H1 (cell line): ENCODE measurements at regions not wholly inside any gene's neighbourhood (a gene's known extent, or its start where the extent isn't known, plus 50 kb on each side); places are given as distances from the start of the nearest gene placed in this dataset.

Experiments
- CTCF ChIA-PET: fragments of 300-600 bp; sonication (Branson Sonifier 250); formaldehyde crosslinking; loops from one replicate; lab custom pipeline; 2021; ENCODE audit not compliant: partially characterized antibody; lab: Charles Lee
- POLR2A ChIA-PET: fragments of 300-600 bp; sonication (Branson Sonifier 250); formaldehyde crosslinking; loops from one replicate; lab custom pipeline; 2021; ENCODE audit warnings: inconsistent platforms; ENCODE audit not compliant: partially characterized antibody; lab: Charles Lee
- DNase-seq, 2 experiments: peaks; one replicate each; pipeline versions ENCODE4 v3.0.0 to v3.0.0-alpha.2; 2010 to 2022; ENCODE audit warnings: low spot score in 2 of 2, low read depth in 1 of 2, mixed read lengths in 1 of 2
- FAIRE-seq: peaks from 2 replicates; lab custom pipeline; 2011; peaks lifted over from hg19 to GRCh38; lab: Jason Lieb, UNC
- H2AFZ ChIP-seq: 2 replicates; pipeline ENCODE4 v1.8.1; 2012; ENCODE audit warnings: low read length, inconsistent platforms
- H2AK5ac ChIP-seq: 2 replicates; pipeline ENCODE4 v1.6.1; 2013; ENCODE audit warnings: low read depth, low read length
- H2BK120ac ChIP-seq: replicated peaks from 2 replicates; pipeline ENCODE3; 2013; ENCODE audit warnings: low read depth, low read length, inconsistent platforms
- H2BK12ac ChIP-seq: 2 replicates; pipeline ENCODE4 v1.6.1; 2013; ENCODE audit warnings: low read depth, low read length
- H2BK15ac ChIP-seq: 2 replicates; pipeline ENCODE4 v1.6.1; 2013; ENCODE audit warnings: low read length
- H2BK20ac ChIP-seq: 2 replicates; pipeline ENCODE4 v1.6.1; 2013; ENCODE audit warnings: low read length
- H2BK5ac ChIP-seq: 2 replicates; pipeline ENCODE4 v1.6.1; 2013; ENCODE audit warnings: low read depth, low read length
- H3K14ac ChIP-seq: 2 replicates; pipeline ENCODE4 v1.6.1; 2013; ENCODE audit warnings: inconsistent platforms; ENCODE audit not compliant: insufficient read length
- H3K18ac ChIP-seq: 2 replicates; pipeline ENCODE4 v1.6.1; 2013; ENCODE audit warnings: low read length; ENCODE audit errors: extremely low read depth
- H3K23ac ChIP-seq: 2 replicates; pipeline ENCODE4 v1.6.1; 2013; ENCODE audit warnings: inconsistent platforms; ENCODE audit not compliant: insufficient read length
- H3K23me2 ChIP-seq: 2 replicates; pipeline ENCODE4 v1.6.1; 2013; ENCODE audit warnings: low read depth, low read length
- H3K27ac ChIP-seq: 2 replicates; pipeline ENCODE4 v1.6.1; 2011; ENCODE audit warnings: low read depth, low read length, inconsistent platforms
- H3K27me3 ChIP-seq, 4 experiments: replicated peaks in 1 of 4; 1 replicate in 1 of 4; 2 replicates in 3 of 4; pipeline versions ENCODE4 v1.6.1 to v1.8.1; 2011 to 2013; ENCODE audit warnings: low read length in 3 of 4, mild to moderate bottlenecking in 3 of 4, inconsistent platforms in 2 of 4, mixed read lengths in 2 of 4, moderate library complexity in 1 of 4; ENCODE audit not compliant: control insufficient read depth in 3 of 4, insufficient read depth in 3 of 4; ENCODE audit errors: extremely low read depth in 1 of 4
- H3K36me3 ChIP-seq, 4 experiments: 2 replicates each; pipeline versions ENCODE4 v1.6.1 to v1.8.1; 2011 to 2013; ENCODE audit warnings: mild to moderate bottlenecking in 4 of 4, low read length in 3 of 4, moderate library complexity in 2 of 4, control low read depth in 1 of 4, inconsistent platforms in 1 of 4; ENCODE audit not compliant: insufficient read depth in 4 of 4, control insufficient read depth in 2 of 4
- H3K4ac ChIP-seq: replicated peaks from 2 replicates; pipeline ENCODE3; 2013; ENCODE audit warnings: low read length, low read depth, mixed read lengths, inconsistent platforms; ENCODE audit not compliant: insufficient read length
- H3K4me1 ChIP-seq, 4 experiments: replicated peaks in 1 of 4; 1 replicate in 1 of 4; 2 replicates in 3 of 4; pipeline versions ENCODE4 v1.6.1 to v1.8.1; 2011 to 2013; ENCODE audit warnings: low read length in 3 of 4, inconsistent platforms in 2 of 4, mixed read lengths in 1 of 4; ENCODE audit not compliant: insufficient read depth in 4 of 4, control insufficient read depth in 3 of 4
- H3K4me2 ChIP-seq, 2 experiments: 2 replicates each; pipeline versions ENCODE4 v1.6.1 to v1.8.1; 2011 to 2013; ENCODE audit warnings: low read depth in 2 of 2, low read length in 2 of 2, control low read depth in 1 of 2, inconsistent platforms in 1 of 2, mild to moderate bottlenecking in 1 of 2; ENCODE audit not compliant: insufficient read depth in 1 of 2
- H3K4me3 ChIP-seq, 4 experiments: fragments of 200-600, 300-600 bp in 1 of 4; sonication (generic), shearing (Covaris generic), sonication (Bioruptor Twin) in 1 of 4; 2 replicates each; pipeline versions ENCODE4 v1.5.1 to v1.8.1; 2011 to 2016; ENCODE audit warnings: low read length in 4 of 4, low read depth in 3 of 4, control low read depth in 2 of 4, inconsistent platforms in 2 of 4, mild to moderate bottlenecking in 2 of 4, mixed read lengths in 1 of 4, moderate library complexity in 1 of 4; ENCODE audit not compliant: insufficient read depth in 2 of 4; ENCODE audit errors: extremely low read depth in 1 of 4
- H3K56ac ChIP-seq: replicated peaks from 2 replicates; pipeline ENCODE3; 2013; ENCODE audit warnings: low read depth, mild to moderate bottlenecking, mixed read lengths, low read length, inconsistent platforms; ENCODE audit not compliant: insufficient read length
- H3K79me1 ChIP-seq: 2 replicates; pipeline ENCODE4 v1.6.1; 2013; ENCODE audit warnings: low read depth, low read length, control low read depth
- H3K79me2 ChIP-seq, 2 experiments: 2 replicates each; pipeline versions ENCODE4 v1.6.1 to v1.8.1; 2012 to 2013; ENCODE audit warnings: low read length in 2 of 2, mild to moderate bottlenecking in 2 of 2, inconsistent platforms in 1 of 2; ENCODE audit not compliant: insufficient read depth in 2 of 2, control insufficient read depth in 1 of 2
- H3K9ac ChIP-seq, 4 experiments: replicated peaks in 1 of 4; 1 replicate in 1 of 4; 2 replicates in 3 of 4; pipeline versions ENCODE4 v1.6.1 to v1.8.1; 2011 to 2013; ENCODE audit warnings: low read depth in 3 of 4, low read length in 3 of 4, control low read depth in 2 of 4, mild to moderate bottlenecking in 2 of 4, moderate library complexity in 2 of 4, inconsistent platforms in 1 of 4; ENCODE audit errors: extremely low read depth in 1 of 4
- H3K9me3 ChIP-seq, 2 experiments: 2 replicates each; pipeline versions ENCODE4 v1.6.1 to v1.8.1; 2012 to 2013; ENCODE audit warnings: mild to moderate bottlenecking in 2 of 2, moderate library complexity in 2 of 2, control low read depth in 1 of 2, inconsistent platforms in 1 of 2, low read depth in 1 of 2, low read length in 1 of 2, mixed read lengths in 1 of 2; ENCODE audit not compliant: insufficient read depth in 2 of 2
- H4K20me1 ChIP-seq, 2 experiments: replicated peaks in 1 of 2; 2 replicates each; pipeline versions ENCODE3 to v1.8.1; 2011 to 2013; ENCODE audit warnings: inconsistent platforms in 2 of 2, low read length in 2 of 2, mild to moderate bottlenecking in 1 of 2; ENCODE audit not compliant: insufficient read depth in 2 of 2, control insufficient read depth in 1 of 2
- H4K5ac ChIP-seq: 2 replicates; pipeline ENCODE4 v1.6.1; 2013; ENCODE audit warnings: low read length, low read depth, mixed read lengths, inconsistent platforms; ENCODE audit not compliant: insufficient read length
- H4K8ac ChIP-seq: 2 replicates; pipeline ENCODE4 v1.8.0; 2013; ENCODE audit warnings: mild to moderate bottlenecking, moderate library complexity, low read length, inconsistent platforms; ENCODE audit not compliant: insufficient read depth; ENCODE audit errors: extremely low read depth
- H4K91ac ChIP-seq: replicated peaks from 2 replicates; pipeline ENCODE3; 2013; ENCODE audit warnings: low read length, mixed read lengths, inconsistent platforms; ENCODE audit not compliant: insufficient read length
- CBX8 ChIP-seq: fragments of 300-800, 300-1000 bp; sonication (generic); IDR thresholded peaks from 2 replicates; pipeline ENCODE4 v1.7.1; 2016; ENCODE audit warnings: low read depth, low read length, borderline replicate concordance
- EP300 ChIP-seq, 2 experiments: IDR thresholded peaks; 1 replicate in 1 of 2; 2 replicates in 1 of 2; pipeline ENCODE4 v1.6.1; 2011 to 2012; ENCODE audit warnings: low read depth in 2 of 2, low read length in 2 of 2, mild to moderate bottlenecking in 2 of 2, borderline replicate concordance in 1 of 2, inconsistent platforms in 1 of 2, moderate library complexity in 1 of 2
- FOSL1 ChIP-seq: IDR thresholded peaks from 2 replicates; pipeline ENCODE4 v1.6.1; 2011; ENCODE audit warnings: mild to moderate bottlenecking, low read depth, low read length, moderate library complexity; ENCODE audit not compliant: insufficient read depth
- GTF2F1 ChIP-seq: IDR thresholded peaks from 2 replicates; pipeline ENCODE4 v1.6.1; 2012; ENCODE audit warnings: low read depth, low read length, improper control_type of control experiment, borderline replicate concordance
- HDAC6 ChIP-seq: IDR thresholded peaks from one replicate; pipeline ENCODE4 v1.7.1; 2012; ENCODE audit warnings: low read depth, mild to moderate bottlenecking, inconsistent platforms, low read length, moderate library complexity
- KDM1A ChIP-seq: fragments of 200-600, 300-600 bp; sonication (generic); IDR thresholded peaks from 2 replicates; pipeline ENCODE4 v1.7.1; 2016; ENCODE audit warnings: mild to moderate bottlenecking, low read length, borderline replicate concordance
- RFX5 ChIP-seq: IDR thresholded peaks from 2 replicates; pipeline ENCODE4 v1.6.1; 2011; ENCODE audit warnings: low read depth, low read length, improper control_type of control experiment, borderline replicate concordance
- RXRA ChIP-seq: IDR thresholded peaks from 2 replicates; pipeline ENCODE4 v1.6.1; 2011; ENCODE audit warnings: low read depth, mild to moderate bottlenecking, low read length, moderate library complexity; ENCODE audit not compliant: insufficient read depth
- SAP30 ChIP-seq: fragments of 300-600 bp; sonication (generic); IDR thresholded peaks from 2 replicates; pipeline ENCODE4 v1.7.1; 2012; ENCODE audit warnings: low read length, moderate library complexity, mild to moderate bottlenecking, inconsistent platforms; ENCODE audit not compliant: insufficient read depth, insufficient replicate concordance
- TCF12 ChIP-seq: IDR thresholded peaks from 2 replicates; pipeline ENCODE4 v1.6.1; 2011; ENCODE audit warnings: low read depth, mild to moderate bottlenecking, low read length
- WGBS, 2 experiments: shearing (Covaris generic) in 1 of 2; methylation state at CpG; one replicate each; pipeline versions ENCODE4 v1.1.6 to v1.1.7; 2013 to 2015; ENCODE audit warnings: low lambda C conversion rate in 2 of 2, mixed read lengths in 2 of 2, inconsistent platforms in 1 of 2, low coverage in 1 of 2, missing lambda C conversion rate in 1 of 2; ENCODE audit not compliant: insufficient replicate concordance in 2 of 2, insufficient coverage in 1 of 2, insufficient read length in 1 of 2; ENCODE audit errors: extremely low coverage in 1 of 2, missing lambda C conversion rate in 1 of 2; 5-methylcytosine and 5-hydroxymethylcytosine counted together
- TF ChIP-seq, protein P1 (sequence below): IDR thresholded peaks from 2 replicates; pipeline ENCODE4 v1.6.1; 2012; ENCODE audit warnings: inconsistent platforms
- TF ChIP-seq, protein P2 (sequence below): IDR thresholded peaks from 2 replicates; pipeline ENCODE4 v1.6.1; 2011; ENCODE audit warnings: low read depth, mild to moderate bottlenecking, low read length; ENCODE audit not compliant: insufficient read depth

DNA sequence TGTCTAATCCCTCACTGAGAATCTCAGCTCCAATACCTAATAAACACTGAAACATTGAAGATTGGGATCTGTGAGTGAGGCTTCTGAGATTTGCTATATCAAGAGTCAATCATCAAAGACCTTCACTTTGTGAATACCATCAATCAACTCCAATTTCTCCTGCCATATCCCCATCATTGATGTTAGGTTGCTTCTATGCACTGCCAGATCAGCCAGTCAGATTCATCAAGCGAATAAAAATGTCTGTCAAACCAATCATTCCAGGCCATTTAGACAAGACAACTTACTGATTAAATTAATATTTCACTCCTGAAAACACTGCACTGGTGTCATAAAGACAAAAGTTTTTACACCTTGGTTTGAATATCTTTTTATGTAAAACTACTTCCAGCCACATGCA is 1295.5 kb upstream of the LRRTM1 start:
- H3K4ac ChIP-seq, result no peak overlapping the region
- no peak overlapping the region for H3K18ac ChIP-seq
- ChIA-PET CTCF (no interaction called here), POLR2A (no interaction called here)
- TF ChIP-seq SAP30, result no peak
- no peak for TF ChIP-seq CBX8
- TF ChIP-seq, protein P1, sequence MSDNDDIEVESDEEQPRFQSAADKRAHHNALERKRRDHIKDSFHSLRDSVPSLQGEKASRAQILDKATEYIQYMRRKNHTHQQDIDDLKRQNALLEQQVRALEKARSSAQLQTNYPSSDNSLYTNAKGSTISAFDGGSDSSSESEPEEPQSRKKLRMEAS, result no peak
- no peak for TF ChIP-seq GTF2F1
- no peak for TF ChIP-seq TCF12
- no peak for TF ChIP-seq FOSL1
- TF ChIP-seq RFX5, result no peak
- no peak for TF ChIP-seq HDAC6
- no peak for TF ChIP-seq KDM1A
- no peak for TF ChIP-seq EP300 (IDR thresholded peaks at IDR 0.05; ENCODE audit: borderline replicate concordance in 1 of 2, low read depth in 2 of 2, low read length in 2 of 2)
- TF ChIP-seq RXRA, result no peak
- TF ChIP-seq, protein P2, sequence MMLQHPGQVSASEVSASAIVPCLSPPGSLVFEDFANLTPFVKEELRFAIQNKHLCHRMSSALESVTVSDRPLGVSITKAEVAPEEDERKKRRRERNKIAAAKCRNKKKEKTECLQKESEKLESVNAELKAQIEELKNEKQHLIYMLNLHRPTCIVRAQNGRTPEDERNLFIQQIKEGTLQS, result no peak
- FAIRE-seq, result no peak
- no peaks in the 10 kb centered on the region for H3K9me3 ChIP-seq
- no peak overlapping the region for H2AFZ ChIP-seq
- H4K20me1 ChIP-seq, result no peaks in the 10 kb centered on the region
- H3K4me2 ChIP-seq, result no peak overlapping the region
- DNase-seq, result no peak
- H3K4me3 ChIP-seq, result no peak overlapping the region
- WGBS, 2 experiments, result 95% methylated on average over 1 of the region's 1 CpG; no CpG with 5 or more reads in 1 of the 2 experiments
- no peak overlapping the region for H4K91ac ChIP-seq
- H3K9ac ChIP-seq, result no peak overlapping the region
- H3K23ac ChIP-seq, result no peak overlapping the region
- H3K27me3 ChIP-seq, result no peaks in the 10 kb centered on the region
- no peaks in the 10 kb centered on the region for H3K79me2 ChIP-seq
- H3K4me1 ChIP-seq, result no peaks in the 10 kb centered on the region
- no peak overlapping the region for H4K5ac ChIP-seq
- H3K79me1 ChIP-seq, result no peaks in the 10 kb centered on the region
- no peak overlapping the region for H3K14ac ChIP-seq
- H3K27ac ChIP-seq, result no peak overlapping the region
- no peaks in the 10 kb centered on the region for H3K36me3 ChIP-seq
- no peaks in the 10 kb centered on the region for H3K23me2 ChIP-seq
- H2BK120ac ChIP-seq, result no peak overlapping the region
- no peak overlapping the region for H2BK15ac ChIP-seq
- H2BK12ac ChIP-seq, result no peak overlapping the region
- no peak overlapping the region for H3K56ac ChIP-seq
- no peak overlapping the region for H4K8ac ChIP-seq
- no peak overlapping the region for H2AK5ac ChIP-seq
- H2BK20ac ChIP-seq, result no peak overlapping the region
- no peak overlapping the region for H2BK5ac ChIP-seq
